PFSK-1 (cell line): ENCODE measurements at regions not wholly inside any gene's neighbourhood (a gene's known extent, or its start where the extent isn't known, plus 50 kb on each side); places are given as distances from the start of the nearest gene placed in this dataset.

Experiments
- FOXP2 ChIP-seq: optimal IDR thresholded peaks from 2 replicates; pipeline ENCODE3; 2011; ENCODE audit warnings: borderline replicate concordance, control low read depth, inconsistent platforms; ENCODE audit not compliant: insufficient read depth; ENCODE audit errors: extremely low read length, extremely low read depth
- POLR2AphosphoS5 ChIP-seq: IDR thresholded peaks from 2 replicates; pipeline ENCODE4 v1.6.1; 2012; ENCODE audit warnings: low read depth, mild to moderate bottlenecking, control low read depth, low read length, moderate library complexity
- SIN3A ChIP-seq: IDR thresholded peaks from 2 replicates; pipeline ENCODE4 v1.6.1; 2012; ENCODE audit warnings: mild to moderate bottlenecking, low read length, moderate library complexity, borderline replicate concordance; ENCODE audit not compliant: insufficient read depth
- TAF1 ChIP-seq: IDR thresholded peaks from 2 replicates; pipeline ENCODE4 v1.6.1; 2012; ENCODE audit warnings: low read length, control low read depth, borderline replicate concordance; ENCODE audit not compliant: insufficient read depth
- TF ChIP-seq, protein P1 (sequence below), 2 experiments: IDR thresholded peaks; 2 replicates each; pipeline versions ENCODE4 v1.6.1 to v1.8.0; 2011 to 2012; ENCODE audit warnings: low read depth in 2 of 2, low read length in 2 of 2, control low read depth in 1 of 2, inconsistent platforms in 1 of 2, mild to moderate bottlenecking in 1 of 2, moderate library complexity in 1 of 2; ENCODE audit not compliant: insufficient read depth in 1 of 2

DNA sequence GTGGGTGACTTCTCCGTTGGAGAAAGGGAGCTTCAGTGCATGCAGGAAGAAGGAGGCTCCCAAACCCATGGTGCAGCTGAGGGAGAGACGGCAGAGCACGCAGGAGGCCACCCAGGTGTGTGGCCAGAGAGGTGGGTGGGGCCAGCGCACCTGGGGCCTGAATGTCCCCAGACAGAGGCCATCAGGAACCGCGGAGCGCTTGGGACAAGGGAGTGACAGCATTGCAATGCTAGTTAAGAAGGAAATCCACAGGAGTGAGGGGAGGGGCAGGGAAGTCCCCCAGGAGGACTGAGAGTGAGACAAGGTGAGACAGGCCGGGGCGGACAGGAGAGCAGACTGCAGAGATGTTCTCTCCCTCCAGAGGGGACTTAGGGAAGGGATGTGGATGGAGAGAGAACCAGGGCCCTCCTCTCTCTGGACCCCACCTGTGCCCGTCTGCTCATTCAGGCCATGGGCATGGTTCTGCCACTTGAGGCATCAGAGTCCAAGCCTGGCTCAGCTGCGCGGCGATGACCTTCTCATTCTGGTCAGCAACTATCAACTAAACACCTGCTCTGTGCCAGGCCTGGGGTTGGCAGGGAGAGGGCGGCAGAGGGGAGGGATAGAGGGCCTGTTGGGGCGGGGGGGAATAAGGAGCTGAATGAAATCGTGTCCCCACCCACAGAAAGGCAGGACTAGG is 69.4 kb upstream of the COL13A1 start:
- TF ChIP-seq SIN3A (no peak), POLR2AphosphoS5 (no peak), FOXP2 (no peak), TAF1 (no peak)
- TF ChIP-seq, protein P1, sequence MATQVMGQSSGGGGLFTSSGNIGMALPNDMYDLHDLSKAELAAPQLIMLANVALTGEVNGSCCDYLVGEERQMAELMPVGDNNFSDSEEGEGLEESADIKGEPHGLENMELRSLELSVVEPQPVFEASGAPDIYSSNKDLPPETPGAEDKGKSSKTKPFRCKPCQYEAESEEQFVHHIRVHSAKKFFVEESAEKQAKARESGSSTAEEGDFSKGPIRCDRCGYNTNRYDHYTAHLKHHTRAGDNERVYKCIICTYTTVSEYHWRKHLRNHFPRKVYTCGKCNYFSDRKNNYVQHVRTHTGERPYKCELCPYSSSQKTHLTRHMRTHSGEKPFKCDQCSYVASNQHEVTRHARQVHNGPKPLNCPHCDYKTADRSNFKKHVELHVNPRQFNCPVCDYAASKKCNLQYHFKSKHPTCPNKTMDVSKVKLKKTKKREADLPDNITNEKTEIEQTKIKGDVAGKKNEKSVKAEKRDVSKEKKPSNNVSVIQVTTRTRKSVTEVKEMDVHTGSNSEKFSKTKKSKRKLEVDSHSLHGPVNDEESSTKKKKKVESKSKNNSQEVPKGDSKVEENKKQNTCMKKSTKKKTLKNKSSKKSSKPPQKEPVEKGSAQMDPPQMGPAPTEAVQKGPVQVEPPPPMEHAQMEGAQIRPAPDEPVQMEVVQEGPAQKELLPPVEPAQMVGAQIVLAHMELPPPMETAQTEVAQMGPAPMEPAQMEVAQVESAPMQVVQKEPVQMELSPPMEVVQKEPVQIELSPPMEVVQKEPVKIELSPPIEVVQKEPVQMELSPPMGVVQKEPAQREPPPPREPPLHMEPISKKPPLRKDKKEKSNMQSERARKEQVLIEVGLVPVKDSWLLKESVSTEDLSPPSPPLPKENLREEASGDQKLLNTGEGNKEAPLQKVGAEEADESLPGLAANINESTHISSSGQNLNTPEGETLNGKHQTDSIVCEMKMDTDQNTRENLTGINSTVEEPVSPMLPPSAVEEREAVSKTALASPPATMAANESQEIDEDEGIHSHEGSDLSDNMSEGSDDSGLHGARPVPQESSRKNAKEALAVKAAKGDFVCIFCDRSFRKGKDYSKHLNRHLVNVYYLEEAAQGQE (IDR thresholded peaks at IDR 0.05; ENCODE audit: insufficient read depth in 1 of 2, low read depth in 2 of 2, low read length in 2 of 2) = no peak

DNA sequence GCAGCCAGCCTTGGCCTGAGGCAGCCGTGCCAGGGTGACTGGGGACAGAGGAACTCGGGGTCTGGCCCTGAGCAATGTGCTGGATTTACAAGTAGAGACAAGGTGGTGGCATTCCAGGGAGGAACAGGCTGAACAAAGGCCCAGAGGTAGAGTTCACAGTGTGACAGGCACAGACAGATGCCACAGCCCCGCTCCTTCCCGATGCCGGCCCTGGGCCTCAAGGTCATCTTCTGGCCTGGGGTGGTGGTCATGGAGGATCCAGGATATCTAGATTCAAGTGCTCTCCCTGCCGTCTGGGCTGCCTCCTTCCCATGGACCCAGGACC is 68.9 kb upstream of the COL13A1 start:
- no peak for TF ChIP-seq TAF1
- no peak for TF ChIP-seq FOXP2
- TF ChIP-seq, protein P1 (IDR thresholded peaks at IDR 0.05; ENCODE audit: insufficient read depth in 1 of 2, low read depth in 2 of 2, low read length in 2 of 2) = no peak
- TF ChIP-seq POLR2AphosphoS5 = no peak
- TF ChIP-seq SIN3A = no peak

DNA sequence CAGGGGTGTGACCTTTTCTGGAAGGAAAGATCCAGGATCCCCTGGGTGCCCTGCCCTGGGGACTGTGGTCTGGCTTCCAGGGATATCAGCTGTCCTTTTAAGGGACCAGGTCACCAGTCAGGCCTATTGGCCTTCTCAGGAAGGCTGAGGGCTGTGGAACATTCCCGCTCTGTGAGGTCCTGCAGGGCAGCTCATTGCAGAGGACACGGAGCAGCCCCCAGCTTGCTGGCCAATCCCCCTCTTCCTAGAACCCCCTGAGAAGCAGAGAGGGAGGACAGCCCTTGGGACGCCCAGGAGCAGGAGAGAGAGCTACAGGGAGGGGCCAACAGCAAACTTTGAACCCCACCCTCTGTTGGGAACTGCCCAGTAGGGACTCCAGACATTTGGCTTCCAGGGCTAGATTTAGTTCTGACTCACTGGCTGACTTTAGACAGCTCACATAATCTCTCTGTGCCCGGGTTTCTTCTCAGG is 67.9 kb upstream of the COL13A1 start:
- TF ChIP-seq SIN3A (no peak), POLR2AphosphoS5 (no peak), FOXP2 (no peak), TAF1 (no peak)
- TF ChIP-seq, protein P1 (IDR thresholded peaks at IDR 0.05; ENCODE audit: insufficient read depth in 1 of 2, low read depth in 2 of 2, low read length in 2 of 2) = no peak

DNA sequence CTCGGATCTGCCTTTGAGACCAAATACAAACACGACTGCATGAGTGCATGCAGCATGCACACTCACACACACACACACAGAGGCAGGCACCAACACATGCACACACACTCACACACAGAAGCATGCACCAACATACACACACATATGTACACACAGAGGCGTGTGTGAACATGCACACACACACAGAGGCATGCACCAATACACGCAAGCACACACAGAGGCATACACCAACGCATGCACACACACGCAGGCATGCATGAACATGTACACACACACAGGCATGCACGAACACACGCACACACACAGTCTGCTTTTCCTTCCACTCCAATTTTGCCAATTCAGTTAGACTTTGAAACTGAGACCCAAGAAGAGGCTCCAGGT is 67.3 kb upstream of the COL13A1 start:
- TF ChIP-seq, protein P1 (IDR thresholded peaks at IDR 0.05; ENCODE audit: insufficient read depth in 1 of 2, low read depth in 2 of 2, low read length in 2 of 2) = no peak

DNA sequence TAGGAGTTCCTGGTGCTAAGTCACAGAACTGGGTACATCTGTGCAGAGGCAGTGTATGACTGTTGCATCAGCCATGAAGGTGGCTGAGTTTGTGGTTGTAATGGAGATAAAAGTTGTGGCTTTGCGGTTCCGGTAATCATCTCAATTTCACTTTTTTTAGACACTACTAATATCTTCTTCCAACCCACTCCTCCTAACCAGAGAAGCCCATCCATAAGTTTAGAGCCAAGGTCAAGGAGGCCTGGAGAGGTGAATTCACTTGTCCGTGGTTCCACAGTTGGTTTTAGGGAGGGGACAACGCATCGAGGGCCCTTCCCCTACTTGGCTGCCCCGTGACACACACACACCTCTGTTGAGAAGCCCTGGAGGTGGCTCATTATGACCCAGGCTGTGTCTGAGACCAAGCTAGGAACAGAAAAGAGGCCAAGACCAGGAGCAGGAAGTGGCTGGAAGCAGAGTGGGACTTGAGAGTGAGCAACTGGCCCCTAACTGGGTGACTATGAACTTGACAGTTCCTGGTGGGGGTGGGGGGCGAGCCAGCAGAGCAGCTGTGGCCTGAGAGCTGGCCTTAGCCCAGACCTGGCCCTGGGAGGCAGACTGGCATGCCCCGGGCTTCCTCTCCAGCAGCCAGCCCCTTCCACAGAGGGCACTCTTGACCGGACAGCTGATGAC is 66.8 kb upstream of the COL13A1 start:
- TF ChIP-seq, protein P1 (IDR thresholded peaks at IDR 0.05; ENCODE audit: insufficient read depth in 1 of 2, low read depth in 2 of 2, low read length in 2 of 2) = no peak
- no peak for TF ChIP-seq SIN3A
